Tibial nerve (tissue), 4 donors: ENCODE measurements at regions not wholly inside any gene's neighbourhood (a gene's known extent, or its start where the extent isn't known, plus 50 kb on each side); places are given as distances from the start of the nearest gene placed in this dataset.

Experiments
- DNase-seq, 2 donors: peaks; one replicate each; pipeline ENCODE4 v3.0.0-alpha.2; 2019; ENCODE audit warnings: low spot score in 2 of 2
- H3K27ac ChIP-seq, 4 donors: fragments of 200-600 bp; sonication (generic) in 3 of 4; one replicate each; pipeline ENCODE4 v1.5.1; 2017 to 2019; ENCODE audit warnings: mild to moderate bottlenecking in 1 of 4
- H3K27me3 ChIP-seq, 2 donors: fragments of 200-600 bp; sonication (generic) in 1 of 2; one replicate each; pipeline versions ENCODE4 v1.5.1 to v1.6.0; 2017 to 2019
- H3K36me3 ChIP-seq, 3 donors: fragments of 200-600 bp; sonication (generic); one replicate each; pipeline ENCODE4 v1.5.1; 2018 to 2019
- H3K4me1 ChIP-seq, 4 donors: fragments of 200-600 bp; sonication (generic) in 3 of 4; one replicate each; pipeline ENCODE4 v1.5.1; 2017 to 2019
- H3K4me3 ChIP-seq, 4 donors: fragments of 200-600 bp; sonication (generic) in 3 of 4; one replicate each; pipeline ENCODE4 v1.5.1; 2017 to 2019; ENCODE audit warnings: mild to moderate bottlenecking in 1 of 4, moderate library complexity in 1 of 4
- H3K9me3 ChIP-seq, 4 donors: fragments of 200-600 bp; sonication (generic) in 3 of 4; one replicate each; pipeline ENCODE4 v1.5.1; 2017 to 2019
- CTCF ChIP-seq, 5 experiments: fragments of 200-600 bp in 3 of 5; fragments of 450-650 bp in 2 of 5; sonication (generic) in 3 of 5; IDR thresholded peaks; one replicate each; pipeline ENCODE4 v1.5.1; 2016 to 2019; ENCODE audit warnings: antibody characterized with exemption in 5 of 5, mild to moderate bottlenecking in 3 of 5, moderate library complexity in 2 of 5
- EP300 ChIP-seq, 2 donors: sonication (generic); formaldehyde crosslinking; IDR thresholded peaks; one replicate each; pipeline ENCODE4 v1.6.1; 2017; ENCODE audit warnings: antibody characterized with exemption in 2 of 2, mild to moderate bottlenecking in 1 of 2
- POLR2A ChIP-seq, 2 donors: fragments of 450-650 bp; IDR thresholded peaks; one replicate each; pipeline ENCODE4 v1.6.1; 2017; ENCODE audit warnings: antibody characterized with exemption in 2 of 2, mild to moderate bottlenecking in 2 of 2, moderate library complexity in 2 of 2
- WGBS, 2 donors: methylation state at CpG; one replicate each; pipeline ENCODE4 v1.1.5; 2018; 5-methylcytosine and 5-hydroxymethylcytosine counted together

- TF ChIP-seq EP300 (IDR thresholded peaks at IDR 0.05): no peak
- no peak for TF ChIP-seq POLR2A (IDR thresholded peaks at IDR 0.05)
- no peak for TF ChIP-seq CTCF (IDR thresholded peaks at IDR 0.05)
- Histone ChIP-seq H3K27me3 (no peaks in the 10 kb centered on the region), H3K4me3 (no peak overlapping the region), H3K9me3 (no peaks in the 10 kb centered on the region), H3K36me3 (no peaks in the 10 kb centered on the region), H3K4me1 (no peaks in the 10 kb centered on the region), H3K27ac (no peak overlapping the region)
- no peak for DNase-seq
- WGBS, 2 donors: 85 to 90% methylated on average over 6 of the region's 6 CpGs
Measured at GRCh38 chr3:182631183-182632076, 161.9 kb upstream of the ATP11B start.

- no peak for DNase-seq
- no peak overlapping the region for H3K27ac ChIP-seq
- 95 to 96% methylated on average over 4 of the region's 4 CpGs for WGBS, 2 donors
- H3K4me1 ChIP-seq: no peaks in the 10 kb centered on the region
- TF ChIP-seq POLR2A (IDR thresholded peaks at IDR 0.05) (no peak), EP300 (IDR thresholded peaks at IDR 0.05) (no peak), CTCF (IDR thresholded peaks at IDR 0.05) (no peak)
- no peak overlapping the region for H3K4me3 ChIP-seq
- no peaks in the 10 kb centered on the region for H3K36me3 ChIP-seq
- H3K27me3 ChIP-seq: no peaks in the 10 kb centered on the region
- H3K9me3 ChIP-seq: no peaks in the 10 kb centered on the region
Measured at GRCh38 chr3:182632077-182632393, 161.3 kb upstream of the ATP11B start.

- no peak overlapping the region for H3K27ac ChIP-seq
- H3K4me1 ChIP-seq: no peaks in the 10 kb centered on the region
- DNase-seq: no peak
- no peak overlapping the region for H3K4me3 ChIP-seq
- WGBS, 2 donors: 84 to 90% methylated on average over 7 of the region's 7 CpGs
- TF ChIP-seq EP300 (IDR thresholded peaks at IDR 0.05): no peak
- no peak for TF ChIP-seq CTCF (IDR thresholded peaks at IDR 0.05)
- no peak for TF ChIP-seq POLR2A (IDR thresholded peaks at IDR 0.05)
- no peaks in the 10 kb centered on the region for H3K36me3 ChIP-seq
- H3K27me3 ChIP-seq: no peaks in the 10 kb centered on the region
- H3K9me3 ChIP-seq: no peaks in the 10 kb centered on the region
Measured at GRCh38 chr3:182633186-182633585, 160.1 kb upstream of the ATP11B start.

- Histone ChIP-seq H3K27me3 (no peaks in the 10 kb centered on the region), H3K4me3 (no peak overlapping the region), H3K4me1 (no peaks in the 10 kb centered on the region), H3K9me3 (no peaks in the 10 kb centered on the region), H3K36me3 (no peaks in the 10 kb centered on the region), H3K27ac (no peak overlapping the region)
- TF ChIP-seq CTCF (IDR thresholded peaks at IDR 0.05) (no peak), EP300 (IDR thresholded peaks at IDR 0.05) (no peak), POLR2A (IDR thresholded peaks at IDR 0.05) (no peak)
- DNase-seq: no peak
- 90 to 96% methylated on average over 1 of the region's 1 CpG for WGBS, 2 donors
Measured at GRCh38 chr3:182636646-182637045, 156.7 kb upstream of the ATP11B start.

GRCh38 chr3:182637350-182638110, 155.8 kb upstream of the ATP11B start:
- DNase-seq: no peak

More at GRCh38 chr3:182637350-182638110, 155.8 kb upstream of the ATP11B start:
- Histone ChIP-seq H3K9me3 (no peaks in the 10 kb centered on the region), H3K27ac (no peak overlapping the region), H3K27me3 (no peaks in the 10 kb centered on the region), H3K36me3 (no peaks in the 10 kb centered on the region), H3K4me1 (no peaks in the 10 kb centered on the region), H3K4me3 (no peak overlapping the region)
- TF ChIP-seq EP300 (IDR thresholded peaks at IDR 0.05) (no peak), POLR2A (IDR thresholded peaks at IDR 0.05) (no peak), CTCF (IDR thresholded peaks at IDR 0.05) (no peak)
- 61 to 88% methylated on average over 2 of the region's 2 CpGs for WGBS, 2 donors
